GM12873 (cell line): ENCODE measurements at regions not wholly inside any gene's neighbourhood (a gene's known extent, or its start where the extent isn't known, plus 50 kb on each side); places are given as distances from the start of the nearest gene placed in this dataset.

ENCODE experiments used
- CTCF ChIP-seq: IDR thresholded peaks from 2 replicates; pipeline ENCODE4 v1.5.1; 2012; ENCODE audit warnings: low read depth, mild to moderate bottlenecking, moderate library complexity, low read length, control low read depth; ENCODE audit not compliant: insufficient read depth; ENCODE audit errors: missing control alignments

GRCh38 chr16:65289022-65289421 is 167.2 kb upstream of the CDH11 start:
- TF ChIP-seq CTCF, result no peak

- no peak for TF ChIP-seq CTCF
Observed at GRCh38 chr16:65287307-65287706, 165.4 kb upstream of the CDH11 start.

GRCh38 chr16:65285128-65286048 is 163.5 kb upstream of the CDH11 start:
- TF ChIP-seq CTCF, result no peak

GRCh38 chr16:65284626-65285025 is 162.8 kb upstream of the CDH11 start:
- no peak for TF ChIP-seq CTCF

- TF ChIP-seq CTCF, result no peak
Observed at GRCh38 chr16:65283181-65283651, 161.4 kb upstream of the CDH11 start.

- TF ChIP-seq CTCF, result no peak
Observed at GRCh38 chr16:65281586-65281985, 159.7 kb upstream of the CDH11 start.

- TF ChIP-seq CTCF, result no peak
Observed at GRCh38 chr16:65280845-65281512, 159.1 kb upstream of the CDH11 start.
